ENCODE measurements at regions not wholly inside any gene's neighbourhood (a gene's known extent, or its start where the extent isn't known, plus 50 kb on each side); places are given as distances from the start of the nearest gene placed in this dataset.

DNA sequence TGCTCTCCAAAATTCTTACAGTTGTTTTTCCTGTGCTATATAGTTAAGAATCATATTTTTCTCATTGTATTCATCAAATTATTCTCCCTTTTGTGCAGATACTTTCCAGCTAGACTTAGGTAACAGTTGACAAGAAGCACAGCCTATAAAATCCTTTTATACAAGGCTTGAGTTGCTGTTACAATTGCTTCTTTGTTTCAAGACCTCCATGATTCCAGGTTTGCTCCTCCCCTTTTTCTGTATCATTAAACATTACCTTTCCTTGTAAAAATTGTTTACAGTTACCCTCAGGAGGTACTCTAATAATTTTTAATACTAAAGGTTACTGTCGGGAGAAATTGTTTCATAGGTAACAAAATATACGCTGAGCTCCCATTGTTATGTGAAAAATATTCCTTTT, 192.3 kb upstream of the GRID2 start:
- DNase-seq (ENCODE audit: low spot score), result no peak

DNA sequence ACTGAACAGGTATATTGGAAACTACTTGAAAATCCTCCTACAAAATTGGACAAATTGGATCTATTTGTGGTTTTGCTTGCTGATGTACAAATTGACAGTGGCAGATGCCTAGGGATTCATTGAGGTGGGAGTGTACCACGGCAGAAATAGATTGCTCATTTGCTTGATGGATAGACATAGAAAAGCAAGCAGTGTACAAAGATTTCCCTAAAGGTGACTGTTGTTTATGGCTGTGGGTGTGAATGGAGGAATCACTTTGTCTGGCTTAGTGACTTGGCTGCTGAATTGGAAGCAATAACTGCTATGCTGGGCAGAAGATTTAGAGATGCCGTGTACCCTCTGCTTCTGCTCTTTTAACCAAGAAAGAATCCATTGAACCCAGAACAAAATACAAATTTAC, 191.0 kb upstream of the GRID2 start:
- no peak for DNase-seq (ENCODE audit: low spot score)

DNA sequence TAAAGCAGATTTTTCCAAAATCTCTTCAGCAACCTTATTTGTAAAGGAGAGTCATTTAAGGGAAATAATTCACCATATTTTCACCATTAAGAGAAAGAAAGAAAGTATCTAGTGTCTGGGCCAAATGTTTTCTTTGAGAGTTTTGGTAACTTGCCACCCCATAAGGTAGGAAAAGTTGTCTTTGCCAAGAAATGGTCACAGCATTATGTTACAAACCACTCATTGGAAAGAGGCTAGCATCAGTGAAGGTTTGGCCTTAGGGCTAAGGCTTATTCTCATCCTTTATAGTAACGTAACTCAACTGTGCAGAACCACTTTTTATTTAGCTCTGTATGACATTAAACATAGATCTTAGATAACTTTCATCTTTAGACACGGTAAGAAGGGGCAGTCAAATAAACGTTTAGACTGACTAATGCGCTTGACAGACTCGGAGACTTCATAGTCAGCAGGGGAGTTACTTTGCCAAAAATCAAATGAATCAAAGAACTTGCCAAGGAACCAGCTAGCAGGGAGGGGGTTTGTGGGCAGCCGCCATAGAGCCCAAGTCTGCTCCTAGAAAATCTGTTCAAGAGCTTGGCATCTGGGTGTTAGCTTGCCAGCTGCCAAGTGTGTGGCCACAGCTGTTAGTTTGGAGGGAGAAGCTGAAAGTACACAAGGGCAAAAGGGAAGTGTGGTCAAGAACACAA, 182.8 kb upstream of the GRID2 start:
- DNase-seq (ENCODE audit: low spot score), result no peak

DNA sequence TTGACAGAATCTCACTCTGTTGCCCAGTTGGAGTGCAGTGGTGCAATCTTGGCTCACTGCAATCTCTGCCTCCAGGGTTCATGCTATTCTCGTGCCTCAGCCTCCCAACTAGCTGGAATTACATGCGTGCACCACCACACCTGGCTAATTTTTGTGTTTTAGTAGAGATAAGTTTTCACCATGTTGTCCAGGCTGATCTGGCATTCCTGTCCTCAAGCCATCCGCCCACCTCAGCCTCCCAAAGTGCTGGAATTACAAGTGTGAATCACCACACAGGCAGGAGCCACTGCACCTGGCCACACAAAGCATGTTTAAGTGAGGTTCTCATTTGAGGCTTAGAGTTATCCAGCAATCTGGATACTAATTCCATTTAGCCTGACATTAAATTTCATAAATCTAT, 180.9 kb upstream of the GRID2 start:
- no peak for DNase-seq (ENCODE audit: low spot score)

DNA sequence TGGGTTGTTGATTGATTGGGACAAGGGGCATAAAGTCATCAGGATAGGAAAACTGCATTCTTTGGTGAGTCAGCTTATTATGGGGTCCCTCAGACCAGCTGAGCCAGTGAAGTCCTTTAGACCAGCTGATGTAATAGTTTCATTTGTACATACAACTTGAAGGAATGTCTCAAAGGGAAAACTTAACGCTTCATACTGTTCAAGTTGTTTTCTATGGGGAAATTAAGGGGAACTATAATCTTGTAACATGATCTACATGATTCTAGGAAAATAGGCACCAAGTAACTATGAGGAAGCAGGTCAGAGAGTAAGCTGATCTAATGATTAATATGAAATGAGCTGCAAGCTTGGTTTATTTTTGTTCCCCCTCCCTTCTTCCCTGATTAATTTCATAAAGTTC, 175.1 kb upstream of the GRID2 start:
- DNase-seq (ENCODE audit: low spot score), result no peak

DNA sequence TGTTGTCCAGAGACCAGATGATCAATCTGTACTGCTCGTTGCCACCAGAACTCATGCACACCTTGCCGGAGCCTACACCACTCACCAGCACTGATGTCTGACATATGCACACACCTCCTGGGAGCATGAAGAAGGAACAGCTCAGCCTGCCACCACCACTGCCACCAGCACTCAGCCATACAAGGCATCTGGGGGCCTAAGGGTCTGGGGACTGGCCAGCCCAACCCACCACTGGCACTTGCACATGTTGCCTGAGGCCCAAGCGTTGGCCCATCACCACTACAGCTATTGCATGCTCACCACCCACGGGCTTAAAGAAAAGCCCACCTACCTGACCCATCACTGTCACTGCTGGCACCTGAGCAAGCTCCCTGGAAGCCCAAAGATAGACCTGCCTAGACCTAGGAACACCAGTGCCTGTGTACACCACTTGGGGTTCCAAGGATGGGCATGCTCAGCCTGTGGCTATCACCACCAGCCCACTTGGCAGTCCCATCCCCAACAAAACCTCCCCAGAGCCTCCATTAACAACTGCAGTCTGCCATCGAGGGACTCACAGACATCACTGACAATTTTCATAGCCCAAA, 174.3 kb upstream of the GRID2 start:
- no peak for DNase-seq (ENCODE audit: low spot score)

DNA sequence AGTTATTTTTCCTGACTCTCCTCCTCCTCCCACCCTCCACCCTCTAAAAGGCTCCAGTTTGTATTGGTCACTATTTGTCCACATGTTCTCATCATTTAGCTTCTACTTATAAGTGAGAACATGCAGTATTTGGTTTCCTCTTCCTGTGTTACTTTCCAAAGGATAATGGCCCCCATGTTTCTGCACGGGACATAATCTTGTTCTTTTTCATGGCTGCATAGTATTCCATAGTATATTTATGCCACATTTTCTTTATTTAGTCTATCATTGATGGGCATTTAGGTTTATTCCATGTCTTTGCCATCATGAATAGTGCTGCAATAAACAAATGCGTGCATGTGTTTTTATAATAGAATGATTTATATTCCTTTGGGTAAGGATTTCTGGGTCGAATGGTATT, 167.3 kb upstream of the GRID2 start:
- DNase-seq (ENCODE audit: low spot score), result no peak

DNA sequence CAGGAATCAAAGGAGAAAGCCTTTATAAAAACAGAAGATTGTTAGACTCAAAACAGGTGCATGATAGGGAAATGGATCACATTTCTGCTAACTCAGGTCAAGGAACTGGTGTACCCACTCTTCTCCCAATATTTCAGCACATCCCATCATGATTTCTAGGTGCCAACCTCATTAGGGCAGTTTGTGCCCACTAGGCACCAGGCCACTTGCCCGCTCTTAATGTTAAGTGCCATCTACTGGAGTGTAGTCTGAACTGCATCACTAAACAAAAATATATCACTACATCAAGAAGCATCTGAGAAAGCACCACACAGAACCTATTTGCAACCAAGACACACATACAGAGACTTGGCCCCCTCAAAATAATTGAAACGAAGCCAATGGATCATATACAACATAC, 140.4 kb upstream of the GRID2 start:
- DNase-seq (ENCODE audit: low spot score), result no peak

DNA sequence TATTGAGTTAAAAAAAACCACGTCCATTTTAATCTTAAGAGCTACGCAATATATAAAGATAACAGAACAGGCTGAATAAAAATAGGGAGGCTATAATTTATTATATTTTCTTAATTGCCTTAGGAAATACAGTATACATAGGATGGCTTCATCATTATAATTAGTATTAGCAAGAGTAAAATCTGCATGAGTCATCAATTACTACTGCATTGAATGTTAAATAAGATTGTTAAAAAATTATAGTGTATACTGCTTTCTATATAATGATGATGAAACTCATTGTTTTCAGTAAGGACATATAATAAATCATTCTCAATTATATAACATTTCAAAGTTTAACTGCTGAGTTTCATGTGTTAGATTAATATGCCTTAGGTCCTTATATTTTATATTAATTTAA, 133.4 kb upstream of the GRID2 start:
- DNase-seq (ENCODE audit: low spot score), result no peak

DNA sequence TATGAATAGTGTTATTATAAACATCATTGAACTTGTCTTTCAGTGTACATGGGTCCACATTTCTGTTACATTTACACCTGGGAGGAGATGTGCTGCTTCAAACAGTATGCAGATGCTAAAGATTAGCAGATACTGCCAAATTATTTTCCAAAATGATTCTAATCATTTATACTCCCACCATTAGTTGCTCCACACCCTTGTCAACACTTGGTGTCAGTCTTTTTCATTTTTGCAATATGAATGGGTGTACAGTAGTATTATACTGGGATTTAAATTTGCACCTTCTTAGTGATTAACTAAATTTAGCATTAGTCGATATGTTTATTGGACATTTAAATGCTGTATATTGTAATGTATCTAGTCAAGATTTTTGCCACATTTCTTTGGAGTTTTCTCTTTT, 131.6 kb upstream of the GRID2 start:
- DNase-seq (ENCODE audit: low spot score), result no peak

DNA sequence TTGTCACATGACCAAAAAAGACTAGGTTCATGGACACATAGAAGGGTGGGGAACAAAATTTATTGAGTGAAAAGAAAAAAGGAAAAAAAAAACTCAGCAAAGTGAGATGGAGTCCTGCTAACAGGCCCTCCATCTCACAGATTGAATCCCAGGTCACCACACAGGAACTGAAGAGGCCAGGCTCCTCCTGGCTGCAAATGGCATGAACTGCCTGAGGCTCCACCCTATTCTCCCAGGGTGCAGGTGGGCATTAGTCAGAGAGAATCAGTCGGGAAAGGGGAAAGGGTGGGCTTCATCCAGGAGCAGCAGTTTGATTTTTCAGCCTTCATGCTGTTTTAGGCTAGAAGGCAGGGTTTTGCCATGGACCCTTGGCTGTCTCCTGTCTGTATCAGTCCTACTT, 128.5 kb upstream of the GRID2 start:
- DNase-seq (ENCODE audit: low spot score), result no peak

DNA sequence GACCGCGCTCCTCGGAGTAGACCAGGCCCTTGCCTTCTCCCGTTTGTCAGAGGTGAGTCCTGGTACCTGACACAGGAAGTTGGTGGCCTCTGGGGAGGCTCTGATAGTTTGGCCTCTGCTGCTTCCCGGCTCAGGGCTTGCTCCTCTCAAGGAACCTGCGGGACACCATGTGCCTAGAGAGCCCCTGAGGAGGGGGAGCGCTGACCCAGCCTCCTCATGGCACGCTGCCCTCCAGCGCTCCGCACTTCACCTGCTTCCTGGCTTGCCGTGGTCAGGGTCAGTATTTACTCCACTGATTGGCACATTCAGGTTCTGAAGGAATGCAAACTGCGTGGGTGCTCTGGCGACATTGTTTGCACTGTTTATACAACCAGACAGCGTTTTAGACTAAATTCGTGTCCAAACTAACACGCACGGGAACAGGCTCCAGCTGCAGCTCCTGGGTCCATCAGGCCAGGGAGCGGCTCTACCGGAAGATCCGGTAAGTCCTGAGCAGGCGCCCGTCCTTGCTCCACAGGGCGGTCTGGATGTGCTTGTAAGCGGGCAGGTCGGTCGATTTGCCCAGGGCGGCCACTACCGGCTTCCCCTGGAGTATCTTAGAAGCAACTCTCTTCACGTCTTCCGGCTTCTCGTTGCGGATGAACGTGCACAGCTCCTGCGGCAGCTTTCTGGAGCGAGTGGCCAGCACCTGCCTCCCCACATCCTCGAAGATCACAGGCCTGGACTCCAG, 121.6 kb upstream of the GRID2 start:
- DNase-seq (ENCODE audit: low spot score), result no peak

DNA sequence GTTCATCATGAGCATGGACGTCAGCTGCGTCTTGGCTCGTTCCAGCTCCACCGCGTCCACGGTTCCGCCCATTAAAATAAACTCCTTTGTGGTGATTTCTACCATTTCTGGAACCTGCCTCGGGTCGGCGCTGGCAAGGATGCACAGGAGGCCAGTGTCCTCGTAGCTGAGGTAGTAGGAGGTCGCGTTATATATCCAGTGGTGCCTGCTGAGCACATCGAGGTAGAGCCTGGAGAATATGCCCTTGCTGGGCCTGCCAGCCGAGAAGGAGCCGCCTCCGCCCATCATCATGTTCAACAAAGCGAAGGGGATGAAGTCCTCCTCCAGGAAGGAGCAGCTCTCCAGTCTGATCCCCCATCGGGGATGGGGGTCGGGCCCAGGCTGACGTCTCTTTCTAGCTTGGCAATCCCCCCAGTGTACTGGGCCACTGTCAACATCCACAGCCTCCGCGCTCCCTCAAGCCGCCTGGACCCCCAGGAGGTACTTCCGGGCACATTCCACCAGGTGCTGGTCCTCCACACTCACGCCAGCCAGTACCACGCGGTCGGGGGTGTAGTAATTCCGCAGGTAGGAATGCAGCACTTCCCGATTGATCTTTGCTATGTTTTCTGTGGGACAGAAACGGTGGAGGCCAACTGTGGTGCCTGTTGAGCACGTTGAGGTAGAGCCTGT, 120.9 kb upstream of the GRID2 start:
- no peak for DNase-seq (ENCODE audit: low spot score)

DNA sequence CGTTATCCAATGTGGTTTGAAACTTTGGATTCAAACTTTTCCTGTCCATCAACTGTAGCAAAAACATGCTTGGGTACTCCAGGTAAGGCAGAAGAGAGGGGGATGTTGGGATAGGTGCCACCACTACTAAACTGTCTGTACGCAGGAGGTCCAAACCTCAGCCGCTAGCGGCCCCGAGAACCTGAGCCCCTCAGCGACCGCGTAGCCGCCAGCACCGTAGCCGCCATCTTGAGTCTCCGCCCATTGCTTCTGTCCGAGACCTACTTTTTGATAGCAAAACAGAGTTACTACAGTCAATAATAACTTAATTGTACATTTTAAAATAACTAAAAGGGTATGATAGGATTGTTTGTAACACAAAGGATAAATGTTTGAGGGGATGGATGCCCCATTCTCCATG, 119.9 kb upstream of the GRID2 start:
- DNase-seq (ENCODE audit: low spot score), result no peak

DNA sequence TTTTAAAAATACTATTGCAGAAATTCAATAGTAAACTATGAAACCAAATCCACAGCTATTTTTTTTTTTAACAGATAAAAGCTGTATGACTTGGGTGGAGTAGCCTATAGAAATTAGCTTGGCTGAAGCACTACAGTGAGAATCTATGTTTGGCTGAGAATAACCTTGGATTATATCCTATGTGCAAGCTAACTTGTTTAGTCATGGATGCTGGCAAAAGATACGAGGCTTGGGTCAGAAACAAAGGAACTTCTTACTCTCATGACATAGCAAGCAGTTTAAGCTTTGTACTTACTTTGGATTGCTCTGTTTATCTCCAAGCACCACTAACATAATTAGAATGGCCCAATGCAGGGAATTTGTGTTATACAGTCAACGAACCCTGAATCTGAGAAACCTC, 119.2 kb upstream of the GRID2 start:
- DNase-seq (ENCODE audit: low spot score), result no peak

DNA sequence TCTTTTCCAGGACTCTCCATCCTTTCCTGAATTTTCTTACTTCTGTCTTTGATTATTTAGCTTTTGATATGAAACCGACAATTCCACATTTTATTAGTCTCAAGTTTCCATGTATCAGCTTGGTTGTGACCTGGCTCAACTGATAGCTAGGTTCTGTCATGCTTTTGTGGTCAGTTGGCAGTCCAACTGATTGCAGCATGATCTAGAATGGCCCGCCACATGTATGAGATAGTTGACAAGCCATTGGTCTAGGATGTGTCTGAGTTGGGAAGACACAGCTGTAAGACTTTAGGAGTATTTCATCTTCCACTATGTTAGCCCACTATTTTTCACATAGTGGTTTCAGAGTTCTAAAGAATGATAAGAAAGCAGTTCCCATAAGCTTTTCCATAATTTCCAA, 117.5 kb upstream of the GRID2 start:
- DNase-seq (ENCODE audit: low spot score), result no peak

DNA sequence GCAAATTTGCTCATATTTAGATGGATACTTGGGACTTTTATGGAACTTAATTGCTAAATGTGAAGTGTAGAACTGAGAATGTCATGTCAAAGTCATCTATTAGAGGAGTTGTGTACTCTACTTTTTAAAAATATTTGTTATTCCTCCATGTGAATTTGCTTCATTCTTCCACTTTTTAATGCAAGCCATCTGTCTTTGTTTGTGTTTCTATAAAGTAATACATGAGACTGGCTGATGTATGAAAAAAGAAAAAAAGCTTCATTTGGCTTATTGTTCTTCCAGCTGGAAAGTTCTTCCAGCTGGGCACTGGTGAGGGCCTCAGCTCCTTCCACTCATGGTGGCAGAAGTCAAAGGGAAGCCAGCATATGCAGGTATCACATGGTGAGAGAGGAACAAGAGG, 114.6 kb upstream of the GRID2 start:
- DNase-seq (ENCODE audit: low spot score), result no peak

DNA sequence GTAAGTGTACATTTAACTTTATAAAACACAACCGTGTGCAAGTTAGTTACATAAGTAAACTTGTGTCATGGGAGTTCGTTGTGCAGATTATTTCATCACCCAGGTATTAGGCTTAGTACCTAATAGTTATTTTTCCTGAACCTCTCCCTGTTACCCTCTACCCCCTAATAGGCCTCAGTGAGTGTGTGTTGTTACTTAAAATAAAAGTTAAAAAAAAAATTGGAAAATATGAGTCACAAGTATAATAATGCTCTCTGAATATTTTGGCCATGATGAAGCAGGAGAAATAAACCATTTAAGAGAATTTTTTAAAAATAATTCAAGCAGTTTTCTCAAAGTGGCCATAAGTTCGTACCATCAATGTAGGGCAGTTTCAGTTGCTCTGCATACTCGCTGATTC, 105.1 kb upstream of the GRID2 start:
- DNase-seq (ENCODE audit: low spot score), result no peak

DNA sequence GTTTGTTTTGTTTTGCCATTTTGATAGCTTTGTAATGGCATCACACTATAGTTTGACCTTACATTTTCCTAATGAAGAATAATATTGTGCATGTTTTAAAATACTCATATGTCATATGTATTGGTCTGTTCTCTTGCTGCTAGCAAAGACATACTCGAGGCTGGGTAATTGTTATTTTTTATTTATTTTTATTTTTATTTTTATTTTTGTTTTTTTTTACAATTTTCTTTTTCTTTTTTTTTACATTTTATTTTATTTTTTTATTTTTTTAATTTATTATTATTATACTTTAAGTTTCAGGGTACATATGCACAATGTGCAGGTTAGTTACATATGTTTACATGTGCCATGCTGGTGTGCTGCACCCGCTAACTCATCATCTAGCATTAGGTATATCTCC, 104.6 kb upstream of the GRID2 start:
- no peak for DNase-seq (ENCODE audit: low spot score)

DNA sequence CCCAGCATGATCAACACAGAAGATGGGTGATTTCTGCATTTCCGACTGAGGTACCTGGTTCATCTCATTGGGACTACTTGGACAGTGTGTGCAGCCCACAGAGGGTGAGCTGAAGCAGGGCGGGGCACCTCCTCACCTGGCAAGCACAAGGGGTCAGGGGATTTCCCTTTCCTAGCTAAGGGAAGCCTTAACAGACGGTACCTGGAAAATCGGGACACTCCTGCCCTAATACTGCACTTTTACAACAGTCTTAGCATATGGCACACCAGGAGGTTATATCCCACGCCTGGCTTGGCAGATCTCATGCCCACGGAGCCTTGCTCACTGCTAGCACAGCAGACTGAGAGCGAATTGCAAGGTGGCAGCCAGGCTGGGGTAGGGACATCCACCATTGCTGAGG, 92.9 kb upstream of the GRID2 start:
- no peak for DNase-seq (ENCODE audit: low spot score)

DNA sequence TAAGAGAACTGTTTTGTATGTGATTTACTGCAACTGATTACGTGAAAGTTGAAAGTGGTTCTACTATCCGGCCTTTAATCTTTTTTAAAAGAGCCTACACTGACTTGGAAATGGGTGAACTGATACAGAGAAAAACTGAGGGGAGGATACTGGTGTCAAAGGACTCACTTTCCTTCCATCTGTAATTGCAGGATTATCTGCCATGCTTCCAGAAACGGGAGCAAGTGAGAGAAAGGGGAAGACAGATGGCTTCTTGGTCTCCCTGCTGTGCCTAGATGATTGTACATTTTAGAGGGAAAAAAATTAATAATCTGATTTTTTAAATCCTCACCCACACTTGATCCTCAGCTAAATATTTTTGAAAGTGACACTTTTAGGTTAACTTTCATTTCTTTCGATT, 88.3 kb upstream of the GRID2 start:
- DNase-seq (ENCODE audit: low spot score), result no peak

DNA sequence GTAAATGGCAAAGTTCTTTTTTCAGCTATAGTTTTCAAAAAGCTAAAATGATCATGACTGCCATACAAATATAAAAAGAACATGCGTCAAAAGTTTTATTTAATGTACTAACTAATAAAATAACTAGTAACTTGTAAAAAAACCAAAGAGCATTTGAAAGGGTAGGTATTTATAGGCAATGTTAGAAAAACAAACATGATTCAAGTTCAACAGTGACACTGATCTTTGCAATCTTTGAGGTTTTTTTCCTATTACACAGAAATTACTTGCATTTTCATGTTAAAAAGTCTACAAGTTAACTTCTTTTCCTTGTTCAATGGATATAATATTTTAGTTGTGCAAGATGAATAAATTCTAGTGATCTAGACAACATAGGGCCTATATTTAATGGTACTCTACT, 72.3 kb upstream of the GRID2 start:
- DNase-seq (ENCODE audit: low spot score), result no peak

DNA sequence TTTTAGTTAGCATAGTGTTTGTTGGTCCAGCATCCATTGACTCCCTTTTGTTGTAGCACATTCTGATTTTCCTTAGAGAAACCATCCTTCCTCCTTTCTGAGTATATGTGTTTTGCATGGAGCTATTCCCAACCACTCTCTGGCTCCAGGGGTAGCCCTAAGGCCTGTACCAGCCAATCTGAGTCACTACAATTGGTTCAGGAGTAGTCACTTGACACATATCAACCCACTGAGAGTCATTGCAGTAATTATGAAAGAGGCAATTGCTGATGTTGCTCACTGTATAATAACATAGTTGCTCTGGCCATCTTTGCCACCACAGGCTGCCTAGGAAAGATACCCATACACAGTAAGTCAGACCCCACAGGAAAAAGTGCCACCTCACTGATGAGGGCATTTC, 71.2 kb upstream of the GRID2 start:
- DNase-seq (ENCODE audit: low spot score), result no peak
